IgD-negative memory B cell (primary cell): ENCODE measurements at regions not wholly inside any gene's neighbourhood (a gene's known extent, or its start where the extent isn't known, plus 50 kb on each side); places are given as distances from the start of the nearest gene placed in this dataset.
A peak's percentile ranks its signal among the peaks of the same experiment; 100 is the strongest.

Source experiments
- H3K27ac Mint-ChIP-seq, 3 donors: one replicate each; pipeline ENCODE4 v1.8.0; 2020 to 2022; ENCODE audit warnings: mild to moderate bottlenecking in 3 of 3, mixed read lengths in 3 of 3, moderate library complexity in 1 of 3
- H3K27me3 Mint-ChIP-seq: one replicate; pipeline ENCODE4 v1.8.0; 2021; ENCODE audit warnings: mixed read lengths
- H3K36me3 Mint-ChIP-seq: one replicate; pipeline ENCODE4 v1.8.0; 2020; ENCODE audit warnings: mild to moderate bottlenecking, mixed read lengths
- H3K4me1 Mint-ChIP-seq, 3 donors: one replicate each; pipeline ENCODE4 v1.8.0; 2020 to 2022; ENCODE audit warnings: mixed read lengths in 3 of 3, mild to moderate bottlenecking in 1 of 3
- H3K4me3 Mint-ChIP-seq, 4 donors: one replicate each; pipeline ENCODE4 v1.8.0; 2020 to 2022; ENCODE audit warnings: mild to moderate bottlenecking in 4 of 4, mixed read lengths in 4 of 4, moderate library complexity in 3 of 4
- H3K9me3 Mint-ChIP-seq, 3 donors: one replicate each; pipeline ENCODE4 v1.8.0; 2020 to 2021; ENCODE audit warnings: mixed read lengths in 3 of 3, mild to moderate bottlenecking in 1 of 3

GRCh38 chr9:96183751-96184150 is 118.2 kb downstream of the HSD17B3 start:
- no peak overlapping the region for H3K4me3 Mint-ChIP-seq
- H3K4me1 Mint-ChIP-seq, result no peaks in the 10 kb centered on the region
- no peak overlapping the region for H3K27ac Mint-ChIP-seq
- no peaks in the 10 kb centered on the region for H3K36me3 Mint-ChIP-seq
- H3K27me3 Mint-ChIP-seq, result peaks cover 16% of the 10 kb centered on the region
- peaks cover 0 to 10% (median 4%) of the 10 kb centered on the region in 3 donors for H3K9me3 Mint-ChIP-seq

DNA sequence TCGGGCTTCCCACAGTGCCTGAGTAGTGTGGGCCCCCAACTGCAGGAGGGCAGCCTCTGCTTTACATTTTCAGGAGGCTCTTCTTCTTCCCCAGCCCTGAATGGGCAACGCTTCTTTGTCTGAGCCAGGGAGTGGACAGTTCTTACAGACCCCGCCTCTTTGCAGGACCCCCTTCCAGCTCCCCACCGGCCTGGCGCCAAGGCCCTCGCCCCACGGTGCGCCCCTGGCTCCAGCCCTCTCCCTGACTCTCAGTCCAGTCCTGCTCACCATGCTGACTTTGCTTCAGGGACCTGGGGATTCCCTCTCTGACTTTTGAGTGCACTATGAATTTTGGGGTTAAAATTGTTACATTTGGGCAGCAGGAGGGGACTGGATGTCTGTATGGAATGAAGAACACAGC is 123.8 kb downstream of the HSD17B3 start:
- H3K36me3 Mint-ChIP-seq, result no peaks in the 10 kb centered on the region
- peaks cover 0 to 10% (median 0%) of the 10 kb centered on the region in 3 donors for H3K9me3 Mint-ChIP-seq
- H3K4me3 Mint-ChIP-seq, result no peak overlapping the region
- no peaks in the 10 kb centered on the region for H3K4me1 Mint-ChIP-seq
- peaks cover 16% of the 10 kb centered on the region for H3K27me3 Mint-ChIP-seq
- H3K27ac Mint-ChIP-seq, result no peak overlapping the region

GRCh38 chr9:96177719-96178028 is 124.3 kb downstream of the HSD17B3 start:
- Mint-ChIP-seq H3K9me3 (peaks cover 0 to 8% (median 0%) of the 10 kb centered on the region in 3 donors), H3K27ac (no peak overlapping the region), H3K36me3 (no peaks in the 10 kb centered on the region), H3K27me3 (peaks cover 16% of the 10 kb centered on the region), H3K4me3 (no peak overlapping the region), H3K4me1 (no peaks in the 10 kb centered on the region)

GRCh38 chr9:96177005-96177718 is 124.8 kb downstream of the HSD17B3 start:
- H3K9me3 Mint-ChIP-seq, result peaks cover 0 to 8% (median 0%) of the 10 kb centered on the region in 3 donors
- no peaks in the 10 kb centered on the region for H3K36me3 Mint-ChIP-seq
- H3K4me3 Mint-ChIP-seq, result no peak overlapping the region
- no peak overlapping the region for H3K27ac Mint-ChIP-seq
- no peaks in the 10 kb centered on the region for H3K4me1 Mint-ChIP-seq
- peaks cover 16% of the 10 kb centered on the region for H3K27me3 Mint-ChIP-seq

- no peaks in the 10 kb centered on the region for H3K4me1 Mint-ChIP-seq
- H3K27ac Mint-ChIP-seq, result no peak overlapping the region
- peaks cover 16% of the 10 kb centered on the region for H3K27me3 Mint-ChIP-seq
- H3K4me3 Mint-ChIP-seq, result no peak overlapping the region
- H3K9me3 Mint-ChIP-seq, result peaks cover 0 to 8% (median 0%) of the 10 kb centered on the region in 3 donors
- H3K36me3 Mint-ChIP-seq, result no peaks in the 10 kb centered on the region
Observed at GRCh38 chr9:96175796-96176195, 126.2 kb downstream of the HSD17B3 start.

GRCh38 chr9:96175001-96175400 is 127.0 kb downstream of the HSD17B3 start:
- Mint-ChIP-seq H3K4me3 (no peak overlapping the region), H3K27ac (no peak overlapping the region), H3K27me3 (peaks cover 17% of the 10 kb centered on the region), H3K4me1 (no peaks in the 10 kb centered on the region), H3K36me3 (no peaks in the 10 kb centered on the region), H3K9me3 (peaks cover 0 to 8% (median 0%) of the 10 kb centered on the region in 3 donors)

DNA sequence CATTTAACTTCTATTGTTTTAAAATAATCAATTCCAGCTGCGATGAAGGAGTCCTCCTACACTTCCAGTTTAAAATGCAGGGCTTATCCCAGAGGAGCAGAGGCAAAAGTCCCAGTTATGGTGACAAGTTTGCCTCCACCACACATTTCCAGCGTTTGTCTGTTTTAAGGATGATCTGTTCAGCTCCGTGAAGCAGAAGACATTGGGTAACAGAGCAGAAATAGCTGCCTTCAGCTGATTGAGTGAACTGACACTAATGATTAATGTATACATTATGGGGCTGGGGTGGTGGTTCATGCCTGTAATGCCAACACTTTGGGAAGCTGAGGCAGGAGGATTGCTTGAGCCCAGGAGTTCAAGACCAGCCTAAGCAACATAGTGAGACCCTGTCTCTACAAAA is 127.6 kb downstream of the HSD17B3 start:
- peaks cover 0 to 8% (median 0%) of the 10 kb centered on the region in 3 donors for H3K9me3 Mint-ChIP-seq
- no peak overlapping the region for H3K4me3 Mint-ChIP-seq
- no peak overlapping the region for H3K27ac Mint-ChIP-seq
- H3K4me1 Mint-ChIP-seq, result no peaks in the 10 kb centered on the region
- H3K36me3 Mint-ChIP-seq, result no peaks in the 10 kb centered on the region
- H3K27me3 Mint-ChIP-seq, result peaks cover 14% of the 10 kb centered on the region

DNA sequence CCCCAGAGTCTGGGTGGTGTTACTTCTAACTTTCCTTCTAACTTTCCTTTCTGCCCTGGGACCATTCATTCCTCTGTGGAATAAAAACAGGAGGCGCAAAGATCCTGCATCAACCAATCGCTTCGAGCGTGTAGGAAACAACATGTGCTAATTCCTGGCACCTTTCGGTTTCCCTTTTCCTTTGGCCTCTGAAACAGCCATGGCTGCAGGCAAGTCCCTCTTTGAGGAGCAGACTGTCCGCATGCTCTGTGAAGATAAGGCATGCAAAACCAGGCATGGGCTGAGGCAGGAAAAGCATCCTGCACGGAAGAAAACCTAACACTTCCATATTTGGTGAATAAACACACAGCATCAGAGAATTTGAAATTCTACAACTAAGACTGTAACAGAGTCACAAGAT is 128.3 kb downstream of the HSD17B3 start:
- Mint-ChIP-seq H3K27ac (no peak overlapping the region), H3K9me3 (peaks cover 0 to 5% (median 0%) of the 10 kb centered on the region in 3 donors), H3K4me3 (no peak overlapping the region), H3K36me3 (no peaks in the 10 kb centered on the region), H3K4me1 (no peaks in the 10 kb centered on the region), H3K27me3 (peaks cover 12% of the 10 kb centered on the region)

- no peak overlapping the region for H3K27ac Mint-ChIP-seq
- H3K4me3 Mint-ChIP-seq, result no peak overlapping the region
- H3K4me1 Mint-ChIP-seq, result no peaks in the 10 kb centered on the region
- peaks cover 7% of the 10 kb centered on the region for H3K27me3 Mint-ChIP-seq
- no peaks in the 10 kb centered on the region for H3K36me3 Mint-ChIP-seq
- no peaks in the 10 kb centered on the region for H3K9me3 Mint-ChIP-seq
Observed at GRCh38 chr9:96172797-96173196, 129.2 kb downstream of the HSD17B3 start.

DNA sequence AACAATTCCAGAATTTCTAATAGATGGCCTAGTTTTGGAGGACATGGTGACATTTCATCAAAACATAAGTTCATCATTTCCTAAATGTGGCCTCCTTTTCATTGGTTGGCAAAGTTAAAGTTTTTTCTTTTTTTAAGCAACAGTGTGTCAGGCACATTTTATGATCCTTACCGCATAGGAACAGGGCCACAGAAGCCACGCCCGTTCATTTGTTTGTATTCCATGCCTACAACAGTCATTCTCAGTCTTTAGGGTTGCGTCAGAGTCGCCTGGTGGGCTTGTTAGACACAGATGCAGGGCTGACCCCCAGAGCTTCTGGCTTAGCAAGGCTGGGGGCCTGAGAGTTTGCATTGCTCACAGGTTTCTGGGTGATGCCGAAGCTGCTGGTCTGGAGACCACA is 130.2 kb downstream of the HSD17B3 start:
- H3K4me3 Mint-ChIP-seq, result no peak overlapping the region
- H3K36me3 Mint-ChIP-seq, result no peaks in the 10 kb centered on the region
- H3K27ac Mint-ChIP-seq, result no peak overlapping the region
- peaks cover 9% of the 10 kb centered on the region for H3K27me3 Mint-ChIP-seq
- peaks cover 0 to 1% (median 0%) of the 10 kb centered on the region in 3 donors for H3K9me3 Mint-ChIP-seq
- no peaks in the 10 kb centered on the region for H3K4me1 Mint-ChIP-seq

- peaks cover 8% of the 10 kb centered on the region for H3K27me3 Mint-ChIP-seq
- no peaks in the 10 kb centered on the region for H3K36me3 Mint-ChIP-seq
- no peak overlapping the region for H3K4me3 Mint-ChIP-seq
- no peak overlapping the region for H3K27ac Mint-ChIP-seq
- H3K4me1 Mint-ChIP-seq, result no peaks in the 10 kb centered on the region
- peaks cover 0 to 1% (median 0%) of the 10 kb centered on the region in 3 donors for H3K9me3 Mint-ChIP-seq
Observed at GRCh38 chr9:96169901-96170300, 132.1 kb downstream of the HSD17B3 start.

DNA sequence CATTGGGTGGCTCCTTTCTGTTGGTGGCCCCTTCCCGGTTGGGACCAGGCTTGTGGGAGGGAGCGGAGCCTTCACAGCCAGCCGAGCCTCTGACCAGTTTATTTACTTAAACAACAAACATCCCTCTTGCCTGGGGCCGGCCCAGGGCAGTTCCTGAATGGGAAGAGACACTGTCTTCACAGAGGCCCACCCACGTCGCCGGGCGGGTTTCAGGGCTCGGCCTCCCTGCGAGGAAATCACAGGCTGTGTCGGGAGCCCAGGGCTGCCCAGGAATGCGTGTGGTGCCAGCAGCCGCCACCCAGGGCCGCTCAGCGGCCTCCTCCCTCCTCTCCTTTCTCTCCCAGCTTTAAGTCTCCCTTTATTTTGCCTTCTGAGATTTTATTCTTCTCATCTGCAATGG is 132.5 kb downstream of the HSD17B3 start:
- Mint-ChIP-seq H3K27me3 (peaks cover 8% of the 10 kb centered on the region), H3K27ac (no peak overlapping the region), H3K9me3 (peaks cover 0 to 1% (median 0%) of the 10 kb centered on the region in 3 donors), H3K4me3 (no peak overlapping the region), H3K36me3 (no peaks in the 10 kb centered on the region), H3K4me1 (no peaks in the 10 kb centered on the region)

- Mint-ChIP-seq H3K9me3 (peaks cover 0 to 1% (median 0%) of the 10 kb centered on the region in 3 donors), H3K4me3 (peak overlapping the region in 1 of 4 donors; percentile 45), H3K27me3 (peaks cover 8% of the 10 kb centered on the region), H3K36me3 (no peaks in the 10 kb centered on the region), H3K27ac (no peak overlapping the region), H3K4me1 (no peaks in the 10 kb centered on the region)
Observed at GRCh38 chr9:96168882-96169281, 133.1 kb downstream of the HSD17B3 start.

- Mint-ChIP-seq H3K27me3 (peaks cover 4% of the 10 kb centered on the region), H3K36me3 (no peaks in the 10 kb centered on the region), H3K4me3 (no peak overlapping the region), H3K27ac (peak overlapping the region in 1 of 3 donors; percentile 54), H3K4me1 (no peaks in the 10 kb centered on the region), H3K9me3 (peaks cover 0 to 1% (median 0%) of the 10 kb centered on the region in 3 donors)
Observed at GRCh38 chr9:96167011-96167410, 135.0 kb downstream of the HSD17B3 start.

DNA sequence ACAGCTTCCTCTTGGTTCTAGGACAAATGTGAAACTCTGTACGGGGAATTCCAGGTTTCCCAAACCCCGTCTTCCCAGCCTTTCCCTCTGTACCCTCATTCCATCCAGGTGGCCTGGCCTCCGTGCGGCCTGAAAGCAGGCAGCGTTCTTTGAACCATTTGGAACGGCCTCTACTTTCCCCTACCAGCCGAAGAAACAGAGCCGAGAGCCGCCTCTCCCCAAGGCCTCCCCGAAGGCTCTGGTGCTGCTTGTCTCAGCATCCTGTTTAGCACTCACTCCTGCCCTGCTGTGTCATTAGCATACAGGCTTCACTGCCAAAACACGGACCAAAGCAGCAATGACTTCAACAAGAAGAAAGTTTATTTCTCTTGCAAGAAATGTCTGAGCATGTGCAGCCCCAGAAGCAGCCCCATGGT is 137.7 kb downstream of the HSD17B3 start:
- Mint-ChIP-seq H3K27me3 (peaks cover 11% of the 10 kb centered on the region), H3K4me3 (peak overlapping the region in 1 of 4 donors; percentile 39), H3K27ac (no peak overlapping the region), H3K9me3 (peaks cover 0 to 4% (median 2%) of the 10 kb centered on the region in 3 donors), H3K4me1 (no peaks in the 10 kb centered on the region), H3K36me3 (no peaks in the 10 kb centered on the region)

- Mint-ChIP-seq H3K36me3 (no peaks in the 10 kb centered on the region), H3K27ac (no peak overlapping the region), H3K4me1 (peaks cover 0 to under 1% (median 0%) of the 10 kb centered on the region in 3 donors), H3K9me3 (peaks cover 0 to 4% (median 2%) of the 10 kb centered on the region in 3 donors), H3K27me3 (peaks cover 11% of the 10 kb centered on the region), H3K4me3 (no peak overlapping the region)
Observed at GRCh38 chr9:96163712-96164111, 138.3 kb downstream of the HSD17B3 start.
